HG02885 (cell line): ENCODE measurements at regions not wholly inside any gene's neighbourhood (a gene's known extent, or its start where the extent isn't known, plus 50 kb on each side); places are given as distances from the start of the nearest gene placed in this dataset.

Experiments used
- ATAC-seq: cut with Tn5 transposase; IDR thresholded peaks from one replicate; pipeline ENCODE4 v1.9.1; 2021; ENCODE audit warnings: mild to moderate bottlenecking; ENCODE audit not compliant: unreplicated experiment, poor library complexity

DNA sequence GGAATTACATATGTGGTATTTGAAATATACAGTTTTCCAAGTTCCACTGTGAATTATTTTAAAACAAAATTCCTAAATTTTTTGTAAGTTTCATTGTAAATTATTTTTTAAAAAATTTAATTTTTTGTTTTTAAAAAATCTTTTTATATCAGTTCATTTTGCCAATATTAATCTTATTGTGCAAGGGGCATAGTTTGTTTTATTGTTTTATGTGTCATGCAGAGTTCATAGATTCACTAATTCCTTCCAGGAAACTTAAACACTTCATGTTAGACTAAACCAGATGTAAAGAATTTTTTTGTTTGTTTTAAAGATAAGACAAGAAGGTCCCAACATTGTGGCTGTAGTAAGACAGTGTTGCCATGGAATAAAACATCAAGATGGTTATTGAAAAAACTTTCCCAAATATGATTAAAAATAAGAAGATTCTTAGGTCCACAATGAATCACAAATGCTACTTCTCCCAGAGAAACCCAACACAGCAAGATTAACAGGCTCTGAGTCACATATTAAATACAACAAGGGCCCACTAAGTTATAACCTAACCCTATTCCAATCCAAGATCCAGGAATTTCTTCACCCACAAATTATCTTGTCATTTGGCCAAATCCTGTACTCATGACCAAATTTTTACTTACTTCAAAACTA is 464.7 kb upstream of the IGFBP3 start:
- no peak for ATAC-seq

DNA sequence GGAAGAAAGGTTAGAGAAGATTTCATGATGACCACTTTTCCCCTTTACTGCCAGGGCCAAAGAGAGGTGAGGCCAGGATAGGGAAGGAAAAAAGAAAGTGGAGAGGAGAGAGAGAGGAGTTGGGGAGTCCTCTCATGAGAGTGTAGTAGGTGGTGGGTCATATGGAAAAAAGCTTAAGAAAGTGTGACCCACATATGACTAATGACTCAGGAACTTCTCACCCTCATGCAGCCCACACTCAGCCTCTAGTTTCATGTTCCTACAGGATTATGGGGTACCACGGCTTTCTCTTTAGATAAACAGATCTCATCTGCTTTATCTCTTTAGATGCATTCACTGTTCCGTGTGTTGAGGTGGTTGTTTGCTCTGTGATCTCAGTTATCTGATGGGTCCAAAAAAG is 462.5 kb upstream of the IGFBP3 start:
- no peak for ATAC-seq

DNA sequence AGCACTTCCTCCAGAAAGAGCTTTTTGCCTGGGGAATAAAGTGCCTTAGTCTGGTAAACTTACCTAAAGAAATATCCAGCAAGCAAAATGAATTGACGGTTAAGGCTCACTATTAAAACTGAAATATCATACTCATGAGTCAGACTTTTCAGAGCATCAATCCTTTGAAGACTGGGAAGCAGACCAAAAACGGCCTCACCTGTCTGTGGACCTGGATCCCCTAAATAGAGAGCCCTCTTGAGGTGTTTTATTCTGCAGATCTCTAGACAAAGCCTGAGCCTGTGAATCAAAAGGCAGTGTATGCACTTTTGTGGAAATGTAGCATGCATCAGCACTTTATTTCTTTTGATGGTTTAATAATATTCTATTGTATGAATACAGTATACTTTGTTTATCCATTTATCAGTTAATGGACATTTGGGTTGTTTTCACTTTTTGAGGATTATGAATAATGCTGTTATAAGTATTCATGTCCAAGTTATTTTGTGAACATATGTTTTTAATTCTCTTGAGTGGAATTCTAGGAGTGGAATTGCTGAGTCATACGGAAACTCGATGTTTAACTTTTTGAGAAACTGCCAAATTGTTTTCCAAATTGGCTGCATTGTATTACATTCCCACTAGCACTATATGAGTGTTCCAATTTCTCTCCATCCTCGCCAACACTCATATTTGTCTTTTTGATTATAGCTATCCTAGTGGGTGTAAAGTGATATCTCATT is 449.0 kb upstream of the IGFBP3 start:
- ATAC-seq = no peak

DNA sequence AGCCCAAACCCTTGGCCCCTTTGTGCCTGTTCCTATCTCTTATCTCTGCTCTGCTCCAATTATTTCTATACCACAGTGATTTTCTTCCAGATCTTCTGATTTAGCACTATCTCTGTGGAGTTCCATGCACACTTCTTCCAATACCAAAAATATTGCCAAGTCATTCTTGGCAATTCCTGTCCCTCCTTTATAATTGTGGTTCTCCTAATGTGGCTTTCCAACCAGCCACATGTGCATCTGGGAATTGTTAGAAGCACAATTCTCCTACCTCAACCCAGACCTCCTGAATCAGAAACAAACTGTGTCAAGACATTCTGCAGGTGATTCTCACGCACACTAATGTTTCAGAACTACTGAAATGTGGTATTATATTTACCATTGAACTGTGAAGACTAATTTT is 447.8 kb upstream of the IGFBP3 start:
- no peak for ATAC-seq

DNA sequence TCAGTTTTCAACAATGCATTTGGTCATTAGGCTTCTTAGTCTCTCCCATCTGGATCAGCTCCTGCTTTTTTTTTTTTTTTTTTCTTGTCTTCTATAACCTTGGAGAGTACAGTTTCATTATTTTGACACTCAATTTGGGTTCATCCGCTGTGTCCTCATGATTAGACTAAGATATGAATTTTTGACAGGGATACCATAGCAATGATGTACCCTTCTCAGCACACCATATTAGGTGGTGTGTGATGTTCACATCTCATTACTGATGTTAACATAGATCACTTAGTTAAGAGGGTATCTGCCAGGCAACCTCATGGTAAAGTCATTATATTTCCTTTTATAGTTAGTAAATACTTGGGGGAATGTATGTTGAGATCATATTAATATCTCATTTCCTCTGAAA is 445.5 kb upstream of the IGFBP3 start:
- no peak for ATAC-seq

DNA sequence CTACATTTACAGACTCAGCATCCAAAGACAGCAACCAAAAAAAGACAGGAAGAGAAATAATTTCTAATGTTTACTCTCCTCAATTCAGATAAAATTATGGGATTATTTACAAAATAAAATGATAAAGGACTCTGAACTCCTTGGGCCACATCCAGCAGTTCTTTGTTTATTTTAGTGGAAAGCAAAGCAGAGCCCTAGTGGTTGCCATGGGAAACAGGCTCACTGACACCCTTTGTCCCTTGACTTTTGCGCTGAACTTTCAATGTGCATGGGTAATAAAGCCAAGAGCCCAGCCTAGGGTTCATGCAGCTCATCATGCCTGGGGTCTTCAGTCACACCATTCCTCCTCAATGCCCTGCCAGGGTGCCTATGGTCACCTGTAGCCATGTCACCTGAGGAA is 442.6 kb upstream of the IGFBP3 start:
- no peak for ATAC-seq

DNA sequence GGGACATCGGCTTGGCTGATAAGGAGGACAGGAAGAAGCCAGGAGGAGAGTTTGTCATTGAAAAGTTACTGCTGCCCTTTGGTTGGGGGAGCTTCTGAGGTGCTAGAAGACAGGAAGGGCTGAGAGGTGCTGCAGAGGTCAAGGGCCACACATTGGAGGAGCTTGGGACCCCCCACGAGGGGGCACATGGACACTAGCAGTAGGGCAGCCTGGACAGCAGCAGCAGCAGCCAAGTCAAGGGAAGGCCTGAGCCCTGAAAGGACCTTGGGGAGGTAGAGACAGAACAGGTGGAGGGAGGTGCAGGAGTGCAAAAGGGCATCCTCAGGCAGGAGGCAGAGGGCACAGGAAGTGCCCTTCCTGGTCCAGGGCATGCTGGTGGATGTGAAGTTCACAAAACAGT is 439.7 kb upstream of the IGFBP3 start:
- ATAC-seq = no peak

DNA sequence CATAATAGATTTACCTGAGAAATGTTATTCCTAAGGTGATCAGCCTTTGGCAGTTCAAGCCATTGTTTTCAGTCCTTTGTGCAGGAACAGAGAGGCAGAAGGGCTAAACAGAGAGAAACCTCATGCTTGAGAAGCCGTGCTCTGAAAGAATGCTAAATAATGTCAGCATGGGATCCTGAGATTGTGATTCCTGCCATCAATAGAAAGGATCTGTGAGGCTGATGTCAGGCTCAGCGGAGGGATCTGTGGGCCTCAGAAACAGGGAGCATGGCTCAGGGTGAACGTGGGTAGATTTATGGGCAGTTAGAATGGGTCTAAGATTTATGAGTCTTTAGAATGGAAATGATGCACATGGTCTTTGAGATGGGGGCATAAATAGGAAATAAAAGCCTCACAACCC is 439.2 kb upstream of the IGFBP3 start:
- no peak for ATAC-seq

DNA sequence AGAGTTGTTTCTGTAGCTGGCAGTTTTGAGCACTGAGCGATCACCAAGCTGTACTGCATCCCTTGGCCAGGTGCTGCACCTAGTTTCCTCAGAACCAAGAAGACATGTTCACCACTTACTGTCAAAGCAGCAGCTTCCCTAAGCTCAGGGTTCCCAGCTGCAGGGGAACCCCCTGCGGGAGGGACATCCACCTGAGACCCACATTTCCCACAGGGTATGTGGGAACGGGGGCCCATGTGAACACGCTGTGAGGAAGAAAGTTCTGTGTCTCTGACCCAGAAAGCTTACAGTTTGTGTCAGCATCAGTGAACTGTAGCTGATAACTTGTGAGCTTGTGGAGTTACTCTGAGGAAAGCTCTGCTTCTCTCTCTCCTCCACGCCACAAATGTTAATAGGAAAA is 436.8 kb upstream of the IGFBP3 start:
- no peak for ATAC-seq

DNA sequence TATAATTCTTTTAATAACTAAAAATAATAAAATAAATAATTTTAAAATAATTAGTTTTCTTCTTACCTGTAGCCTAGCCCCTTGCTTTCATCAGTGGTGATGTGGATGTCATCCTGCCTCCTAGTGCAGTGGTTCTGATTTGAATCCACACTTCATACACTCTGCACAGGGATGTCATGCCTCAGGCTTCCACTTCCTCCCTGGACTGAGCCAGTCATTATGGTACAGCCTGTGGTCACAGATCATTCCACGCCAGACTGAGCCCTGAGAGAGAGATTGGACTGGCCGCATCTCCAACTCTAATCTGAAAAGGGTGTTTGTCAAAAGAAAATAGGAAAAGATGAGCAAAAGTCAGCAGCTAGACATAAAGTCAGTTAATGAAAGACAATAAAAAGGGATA is 436.2 kb upstream of the IGFBP3 start:
- ATAC-seq = peak; percentile 56

DNA sequence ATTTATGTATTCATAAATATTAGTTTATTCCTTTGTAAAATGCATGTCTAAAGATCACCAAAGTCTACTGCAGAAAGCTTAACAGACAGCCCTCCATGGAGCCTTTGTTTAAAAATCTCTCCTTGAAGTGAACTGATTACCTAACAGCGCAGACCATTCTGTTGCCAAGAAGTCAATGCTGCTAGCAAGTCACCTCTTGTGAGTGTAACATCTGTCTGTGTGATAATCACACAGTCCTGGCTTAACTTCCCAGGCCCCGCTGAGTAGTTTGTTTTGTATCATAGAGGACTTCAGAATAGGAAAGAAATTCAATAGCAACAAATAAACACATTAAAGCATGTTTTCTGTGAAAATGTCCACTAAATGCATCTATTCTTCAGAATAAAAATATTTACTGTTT is 435.3 kb upstream of the IGFBP3 start:
- ATAC-seq = no peak

DNA sequence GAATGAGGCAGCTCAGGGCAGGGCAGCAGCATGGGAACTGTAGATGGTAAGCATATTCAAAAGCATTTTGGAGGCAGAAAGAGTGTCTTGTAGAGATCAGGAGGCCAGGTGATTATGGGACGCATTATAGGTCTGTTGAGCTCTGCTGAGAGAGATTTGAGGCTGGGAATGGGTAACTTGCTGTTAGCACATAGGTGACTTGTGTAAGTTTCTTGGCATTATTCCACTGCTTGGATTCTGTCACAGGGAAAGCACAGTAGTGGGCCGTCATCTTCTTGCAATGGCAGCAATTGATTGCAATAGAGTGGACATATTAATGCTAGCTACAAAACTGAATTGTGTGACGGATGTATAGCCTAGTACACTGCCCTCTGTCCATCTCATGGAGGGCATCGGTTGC is 434.3 kb upstream of the IGFBP3 start:
- no peak for ATAC-seq

DNA sequence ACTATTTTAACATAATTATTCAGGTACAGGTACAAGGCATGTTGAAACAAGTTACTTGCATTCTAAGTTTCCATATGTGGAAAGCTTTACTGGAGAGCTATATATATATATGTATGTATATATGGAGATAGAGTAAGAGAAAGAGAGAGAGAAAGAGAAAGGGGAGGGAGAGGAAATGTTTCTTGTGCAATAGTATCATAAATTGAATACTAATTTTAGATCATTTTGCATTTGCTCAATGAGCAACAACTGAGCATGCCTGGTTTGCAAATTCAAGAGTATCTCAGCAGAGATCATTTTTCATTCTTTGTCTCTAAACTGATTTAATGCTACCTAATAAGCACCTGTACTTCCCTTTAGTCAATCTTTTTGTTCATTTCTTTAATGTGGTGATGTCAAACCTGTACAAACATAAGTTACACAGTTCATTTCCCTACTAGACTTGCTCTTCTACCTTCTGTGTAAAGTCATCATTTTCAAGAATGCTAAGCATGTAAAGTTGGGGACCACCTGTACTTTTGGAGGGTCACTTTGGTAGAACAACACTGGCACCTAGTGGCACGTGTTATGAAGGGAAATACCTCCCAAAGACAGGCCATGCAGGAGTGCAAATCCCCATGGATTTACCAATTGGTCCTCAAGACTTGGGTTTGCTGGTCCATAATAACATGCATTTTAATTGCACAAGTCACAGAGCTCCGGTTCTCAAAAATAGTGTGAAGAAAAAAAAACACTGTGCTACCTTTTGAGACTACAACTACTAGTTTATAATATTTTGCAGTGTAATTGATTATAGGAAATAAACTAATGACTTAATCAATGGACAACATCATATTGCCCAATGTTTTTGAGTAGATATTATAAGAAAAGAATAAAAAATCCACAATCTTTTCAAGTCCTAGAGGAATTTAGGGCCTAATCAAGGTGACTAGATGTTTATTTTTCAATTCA is 431.2 kb upstream of the IGFBP3 start:
- ATAC-seq = no peak

DNA sequence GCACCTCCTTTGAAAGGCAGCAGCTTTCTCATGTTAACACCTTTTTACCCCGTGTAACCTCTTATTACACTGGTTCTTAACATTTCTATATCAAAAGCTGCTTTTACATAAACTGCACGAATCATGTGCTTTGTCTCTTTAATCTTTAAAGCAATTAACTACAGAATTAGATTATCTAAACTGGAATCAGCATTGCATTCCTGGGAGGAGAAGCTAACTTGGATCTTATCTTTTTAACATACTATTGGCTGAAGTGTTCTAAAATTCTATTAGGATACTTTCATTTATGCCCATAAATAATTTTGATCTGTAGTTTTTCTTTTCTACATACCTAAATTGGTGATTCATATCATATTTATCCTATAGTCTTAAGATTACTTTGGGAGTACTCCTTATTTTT is 428.4 kb upstream of the IGFBP3 start:
- ATAC-seq = no peak

DNA sequence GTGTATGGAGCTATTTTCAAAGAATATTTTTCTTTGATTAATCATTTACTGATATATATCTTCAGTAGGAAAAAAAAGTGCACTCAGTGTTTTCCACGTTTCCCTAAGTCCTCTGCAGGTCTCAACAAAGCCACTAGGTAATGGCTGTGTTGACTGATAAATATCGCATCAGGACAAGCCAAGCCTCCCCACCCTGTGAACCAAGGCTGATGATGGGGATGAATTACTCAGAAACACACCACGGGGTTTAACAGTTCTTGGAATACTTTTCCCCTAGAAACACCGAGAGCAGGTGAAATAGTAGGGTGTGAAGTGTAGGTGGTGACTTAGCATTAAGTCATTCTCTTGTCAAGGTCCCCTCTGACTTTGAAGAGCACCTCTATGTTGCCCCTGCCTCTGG is 423.5 kb upstream of the IGFBP3 start:
- ATAC-seq = no peak

DNA sequence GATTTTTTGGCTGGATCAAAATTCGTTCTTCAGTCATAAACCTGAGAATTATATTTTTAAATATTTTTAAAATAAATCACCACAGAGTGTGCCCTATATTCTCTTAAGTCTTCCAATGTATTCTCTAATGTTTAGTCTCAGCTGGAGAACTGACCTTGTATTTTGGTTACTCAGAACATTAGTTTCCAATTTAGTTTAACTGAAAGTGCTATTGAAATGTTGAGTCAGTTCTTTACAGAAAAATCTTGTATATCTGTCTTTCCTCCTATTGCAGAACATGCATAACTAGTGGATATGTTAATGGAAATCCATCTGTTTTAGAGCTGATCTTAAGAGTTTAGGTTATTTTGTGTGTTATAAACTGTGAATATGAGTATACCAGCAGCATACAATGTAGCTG is 422.7 kb upstream of the IGFBP3 start:
- ATAC-seq = no peak

DNA sequence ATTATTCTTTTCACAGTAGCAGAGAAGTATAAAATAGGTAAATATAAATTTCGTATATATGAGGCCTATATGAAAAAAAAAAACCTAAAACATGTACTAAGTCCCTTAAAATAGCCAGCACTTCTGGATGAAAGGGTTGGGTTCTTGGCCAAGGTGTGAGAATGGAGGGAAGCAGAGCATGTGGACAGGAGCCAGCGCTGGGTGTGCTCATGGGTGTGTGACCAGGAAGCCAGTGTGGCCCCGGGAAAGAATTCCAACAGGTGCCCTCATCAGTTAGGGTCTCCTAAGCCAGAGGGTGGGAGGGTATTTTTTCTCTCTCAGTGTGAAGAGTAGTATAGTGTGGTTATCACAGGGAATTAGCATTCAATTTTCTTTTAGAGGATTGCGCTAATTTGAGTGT is 401.9 kb upstream of the IGFBP3 start:
- ATAC-seq = no peak

DNA sequence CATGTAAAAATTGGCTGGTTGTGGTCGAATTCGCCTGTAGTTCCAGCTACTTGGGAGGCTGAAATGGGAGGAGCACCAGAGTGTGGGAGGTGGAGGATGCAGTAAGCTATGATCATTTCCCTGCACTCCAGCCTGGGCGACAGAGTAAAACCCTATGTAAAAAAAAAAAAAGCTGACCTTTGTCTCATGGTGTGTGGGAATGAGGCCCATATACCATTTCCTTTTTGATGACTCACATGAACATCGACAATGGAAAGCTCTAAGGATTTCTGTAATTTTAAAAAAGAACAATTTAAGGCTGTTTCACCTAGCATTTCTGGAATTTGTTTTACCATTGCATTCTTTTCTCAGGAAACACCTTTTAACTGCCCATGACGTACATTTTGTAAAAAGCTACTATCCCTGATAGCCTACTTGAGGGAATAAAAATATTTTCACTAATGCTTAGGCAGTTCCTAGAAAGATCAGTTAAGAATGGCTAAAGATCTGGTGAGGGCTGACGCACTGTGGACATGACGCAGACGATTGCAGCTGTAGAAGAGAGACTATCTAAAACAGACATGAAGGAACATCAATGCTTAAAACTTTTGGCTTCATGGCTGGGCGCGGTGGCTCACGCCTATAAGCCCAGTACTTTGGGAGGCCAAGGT is 400.6 kb upstream of the IGFBP3 start:
- ATAC-seq = no peak

DNA sequence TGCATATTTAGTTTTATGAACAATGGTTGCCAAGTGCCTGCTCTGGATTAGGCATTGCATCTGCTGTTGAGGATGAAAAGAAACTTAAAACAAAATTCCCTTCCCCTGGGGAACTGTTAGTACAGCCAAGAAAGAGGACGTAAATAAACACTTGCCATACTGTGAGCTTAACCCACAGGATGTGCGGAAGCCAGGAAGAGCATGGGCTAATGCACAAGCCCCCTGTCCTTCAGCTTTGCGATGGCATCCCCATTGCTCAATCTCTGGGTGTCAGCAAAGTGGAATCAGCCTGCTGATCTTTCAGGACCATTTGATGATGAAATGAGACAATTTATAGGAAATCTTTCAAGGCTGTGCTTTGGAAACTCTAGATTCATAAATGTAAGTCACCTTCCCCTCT is 399.9 kb upstream of the IGFBP3 start:
- no peak for ATAC-seq

DNA sequence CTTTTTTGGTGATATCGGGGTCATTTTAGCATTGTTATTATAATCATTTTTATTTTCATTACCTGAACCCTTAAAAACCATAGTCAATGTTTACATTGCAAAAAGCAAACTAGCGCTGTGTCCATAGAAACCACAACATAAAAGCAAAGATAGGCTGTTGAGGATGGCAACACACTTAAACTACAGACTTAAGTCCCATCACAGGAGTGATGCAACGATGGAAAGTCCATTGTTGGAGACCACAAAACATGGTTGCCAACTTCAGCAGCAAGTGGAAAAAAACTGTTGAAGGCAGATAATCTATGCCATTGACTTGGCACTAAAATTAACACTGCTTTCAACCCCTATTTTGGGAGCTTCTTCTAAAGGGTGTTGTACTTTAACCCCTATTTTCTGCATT is 398.8 kb upstream of the IGFBP3 start:
- no peak for ATAC-seq

DNA sequence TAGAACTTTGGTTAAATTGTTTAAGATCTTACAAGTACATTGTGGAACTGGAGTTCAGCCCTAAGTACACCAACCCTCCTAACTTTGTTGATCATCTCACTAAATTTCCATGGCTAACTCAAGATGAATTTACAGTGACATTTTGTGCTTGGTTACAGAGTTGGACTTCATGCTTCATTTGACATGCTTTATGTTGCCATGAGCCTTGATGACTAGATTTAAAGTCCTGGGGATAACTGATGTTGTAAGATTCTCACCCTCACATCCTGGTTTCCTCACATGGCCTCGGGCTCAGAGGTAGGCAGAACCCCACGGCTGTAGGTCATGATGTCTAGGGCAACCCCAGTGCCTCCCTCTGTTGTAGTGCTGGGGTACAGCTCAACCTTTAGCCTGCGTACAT is 397.2 kb upstream of the IGFBP3 start:
- no peak for ATAC-seq
